SK-N-MC (cell line): ENCODE measurements at regions not wholly inside any gene's neighbourhood (a gene's known extent, or its start where the extent isn't known, plus 50 kb on each side); places are given as distances from the start of the nearest gene placed in this dataset.

Experiments used
- EZH2 ChIP-seq: fragments of 200-600 bp; sonication (generic); IDR thresholded peaks from one replicate; pipeline ENCODE4 v1.6.1; 2017; ENCODE audit warnings: antibody characterized with exemption
- FOXP2 ChIP-seq: optimal IDR thresholded peaks from 2 replicates; pipeline ENCODE3; 2011; ENCODE audit warnings: mild to moderate bottlenecking, moderate library complexity; ENCODE audit not compliant: insufficient read depth; ENCODE audit errors: extremely low read length, control extremely low read depth
- POLR2AphosphoS5 ChIP-seq: IDR thresholded peaks from 2 replicates; pipeline ENCODE4 v1.6.1; 2012; ENCODE audit warnings: mild to moderate bottlenecking, low read depth, low read length, borderline replicate concordance

DNA sequence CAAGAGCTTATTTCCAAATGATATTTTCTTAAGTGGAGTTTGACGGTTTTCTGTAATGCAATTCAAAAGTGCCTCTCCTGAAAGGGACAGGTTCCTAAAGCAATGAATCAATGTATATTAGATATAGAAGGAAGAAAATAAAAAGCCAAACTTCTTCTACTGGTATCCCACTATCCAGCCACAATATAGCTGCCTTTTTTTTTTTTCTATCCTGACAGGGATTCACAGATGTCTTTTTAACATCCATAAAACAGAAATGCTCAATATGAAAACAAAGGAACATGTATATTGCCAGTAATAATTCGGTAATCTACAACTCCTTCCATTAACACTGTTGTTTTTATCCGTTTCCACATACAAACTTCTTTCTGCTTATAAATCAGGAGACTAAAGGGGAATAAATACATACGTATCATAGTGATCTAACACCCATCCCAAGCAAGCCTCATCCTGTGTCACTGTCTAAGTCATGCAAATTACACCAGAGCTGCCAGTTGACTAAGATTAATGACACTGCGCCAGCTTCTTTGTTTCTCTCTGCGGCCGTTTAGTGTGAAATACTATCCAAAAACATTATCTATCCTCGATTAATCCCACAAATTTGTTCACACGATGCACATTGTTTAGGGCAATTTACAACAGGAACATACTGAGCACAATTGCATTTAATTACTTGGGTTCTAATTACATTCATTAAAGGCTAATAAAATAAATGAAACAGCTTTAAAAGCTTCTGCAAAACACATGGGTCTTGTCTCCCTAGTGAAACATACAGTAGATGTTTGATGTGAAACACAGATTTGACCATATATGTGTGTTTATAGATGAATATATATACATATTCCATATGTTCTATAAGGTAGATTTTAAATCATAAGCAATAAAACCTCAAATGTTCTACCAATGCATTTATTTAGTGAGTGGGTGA is 51.9 kb upstream of the CDIN1 start:
- TF ChIP-seq EZH2 (no peak), POLR2AphosphoS5 (no peak), FOXP2 (no peak)
